DMS114 treated with DMSO at 0.1 percent for 48 hours (cell line): ENCODE measurements at regions not wholly inside any gene's neighbourhood (a gene's known extent, or its start where the extent isn't known, plus 50 kb on each side); places are given as distances from the start of the nearest gene placed in this dataset.
"Not testable (repeated sequence)": the region's sequence is repeated elsewhere in the genome, so short reads cannot be mapped to it uniquely, and the experiment has no call there.

Experiments
- DNase-seq: peaks from one replicate; lab custom pipeline; 2025; ENCODE audit not compliant: unreplicated experiment; lab: John Stamatoyannopoulos, UW

DNA sequence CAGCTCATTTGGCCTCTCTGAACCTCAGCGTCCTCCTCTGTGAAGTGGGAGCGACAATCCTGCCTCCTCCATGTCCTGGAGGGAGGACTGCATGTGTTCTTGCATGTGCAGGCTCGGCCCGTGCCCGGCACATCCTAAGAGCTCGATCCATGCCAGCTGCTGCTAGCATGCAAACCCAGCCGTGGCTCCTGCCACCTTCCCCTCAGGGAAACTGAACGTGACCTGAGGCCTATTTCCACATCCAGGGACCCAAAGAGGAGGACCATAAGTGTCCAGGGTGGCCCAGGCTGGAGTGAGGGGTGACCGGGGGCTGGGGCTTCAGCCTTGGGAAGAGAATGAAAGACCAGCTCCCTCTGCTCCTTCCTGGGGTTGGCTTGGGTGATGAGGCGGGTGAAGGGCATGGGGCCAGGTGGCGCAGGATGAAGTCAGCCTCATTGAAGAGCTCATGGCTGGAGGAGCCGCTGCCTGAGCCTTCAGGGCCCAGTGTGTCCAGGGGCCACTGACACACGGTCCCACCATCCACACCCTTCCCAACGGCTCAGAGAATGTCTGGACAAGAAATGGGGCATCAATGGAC, 115.7 kb upstream of the AKAP13 start:
- not testable (repeated sequence) for DNase-seq

DNA sequence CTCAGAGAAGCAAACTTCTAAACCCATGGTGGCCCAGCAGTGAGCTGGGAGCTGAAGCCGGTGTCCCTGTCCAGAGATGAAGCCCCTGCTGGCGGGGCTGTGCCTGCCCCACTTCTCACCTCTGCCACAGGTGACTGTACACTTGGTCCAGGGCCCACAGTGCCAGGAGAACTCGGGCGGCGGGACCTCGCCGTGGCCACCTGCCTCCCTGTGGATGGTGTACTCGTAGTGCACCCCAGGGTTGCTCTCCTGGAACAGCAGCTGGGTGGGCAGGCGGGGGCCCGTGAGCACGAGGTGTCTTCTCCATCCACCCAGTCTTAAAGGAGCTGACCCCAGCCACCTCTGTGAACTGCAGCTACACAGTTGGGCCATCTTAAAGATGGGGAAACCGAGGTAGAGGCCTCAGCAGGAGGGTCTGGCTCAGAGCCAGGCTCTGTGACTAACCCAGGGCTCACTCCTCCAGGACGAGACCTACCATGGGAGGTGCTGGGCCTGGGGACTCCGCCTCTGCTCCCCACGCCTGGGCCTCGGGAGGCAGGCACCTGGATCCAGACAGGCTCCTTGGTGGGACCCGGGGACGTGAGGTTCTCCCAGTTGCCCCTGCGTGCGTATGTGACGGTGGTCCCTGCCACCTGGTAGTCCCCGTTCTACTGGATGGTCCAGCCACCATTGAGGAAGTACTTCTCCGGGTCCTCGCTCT, 113.1 kb upstream of the AKAP13 start:
- not testable (repeated sequence) for DNase-seq

DNA sequence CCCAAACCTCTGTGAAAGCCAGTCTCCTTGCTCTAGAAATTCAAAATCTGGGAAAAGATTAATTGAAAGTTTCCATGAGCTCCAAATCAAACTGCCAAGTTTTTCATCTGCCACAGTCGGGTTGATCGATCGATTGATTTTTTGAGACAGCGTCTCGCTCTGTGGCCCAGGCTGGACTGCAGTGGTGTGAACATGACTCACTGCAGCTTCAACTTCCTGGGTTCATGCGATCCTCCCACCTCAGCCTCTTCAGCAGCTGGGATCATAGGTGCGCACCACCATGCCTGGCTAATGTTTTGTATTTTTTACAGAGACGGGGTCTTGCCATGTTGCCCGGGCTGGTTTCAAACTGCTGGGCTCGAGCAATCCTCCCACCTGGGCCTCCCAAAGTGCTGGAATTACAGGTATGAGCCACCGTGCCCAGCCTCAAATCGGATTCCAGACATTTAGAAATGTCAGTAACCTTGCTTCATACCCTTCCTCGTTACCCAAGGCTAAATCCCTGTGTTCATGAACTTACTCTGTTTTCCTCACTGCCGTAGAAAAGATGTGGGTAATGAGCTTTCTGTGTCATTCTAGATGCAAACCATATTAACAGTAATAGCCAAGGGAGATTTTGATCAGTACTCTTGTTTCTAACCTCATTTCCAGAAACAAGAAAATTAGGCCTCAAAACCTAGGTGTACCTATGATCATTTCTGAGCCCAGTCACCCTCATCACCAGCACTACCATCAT, 105.9 kb upstream of the AKAP13 start:
- DNase-seq: no peak

DNA sequence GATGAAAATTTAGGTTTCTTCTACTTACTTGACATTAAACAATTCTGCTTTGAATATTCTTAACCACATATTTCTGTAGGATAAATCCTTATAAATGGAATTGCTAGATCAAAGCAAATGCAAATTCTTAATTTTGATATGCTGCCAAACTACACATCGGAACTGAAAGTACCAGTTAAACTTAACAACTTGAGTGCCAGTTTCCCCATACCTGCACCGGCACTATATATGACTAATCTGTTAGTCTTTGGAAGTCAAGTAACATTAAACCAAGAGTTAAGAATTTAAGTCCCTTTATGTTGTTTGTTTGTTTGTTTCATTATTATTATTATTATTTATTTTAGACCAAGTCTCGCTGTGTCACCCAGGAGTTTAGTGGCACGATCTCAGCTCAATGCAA, 103.9 kb upstream of the AKAP13 start:
- no peak for DNase-seq

DNA sequence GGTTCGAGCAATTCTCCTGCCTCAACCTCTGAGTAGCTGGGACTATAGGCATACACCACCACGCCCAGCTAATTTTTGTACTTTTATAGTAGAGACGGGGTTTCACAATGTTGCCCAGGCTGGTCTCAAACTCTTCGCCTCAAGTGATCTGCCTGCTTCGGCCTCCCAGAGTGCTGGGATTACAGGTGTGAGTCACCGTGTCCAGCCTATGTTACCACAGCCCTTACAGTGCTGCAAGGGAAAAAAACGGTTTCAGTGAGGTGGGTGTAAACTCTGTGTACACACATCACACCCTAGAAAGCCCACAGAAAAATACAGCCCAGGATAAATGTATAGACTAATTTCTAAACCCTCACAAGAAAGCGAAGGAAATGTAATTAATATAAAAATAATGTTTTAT, 103.5 kb upstream of the AKAP13 start:
- no peak for DNase-seq

DNA sequence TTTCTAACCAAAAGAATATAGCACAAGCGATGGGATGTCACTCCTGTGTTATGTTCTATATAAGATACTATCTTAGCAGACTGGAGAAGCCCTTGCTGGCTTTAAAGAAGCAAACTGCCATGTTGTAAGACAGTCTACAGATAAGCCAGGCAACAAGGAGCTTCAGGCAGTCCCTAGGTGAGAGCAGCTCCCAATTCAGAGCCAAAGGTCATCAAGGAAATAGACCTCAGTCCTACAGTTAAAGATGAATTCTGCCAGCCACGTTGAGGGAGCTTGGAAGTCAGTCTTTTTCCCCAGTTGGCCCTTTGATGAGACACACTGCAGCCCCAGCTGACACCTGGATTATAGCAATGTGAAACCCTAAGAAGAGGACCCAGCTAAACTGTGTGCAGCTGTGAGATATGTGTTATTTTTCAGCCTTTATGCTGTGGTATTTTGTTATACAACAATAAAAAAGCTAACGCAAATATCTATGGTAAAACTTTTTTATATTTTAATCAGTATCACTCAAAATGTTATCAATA, 102.5 kb upstream of the AKAP13 start:
- no peak for DNase-seq

DNA sequence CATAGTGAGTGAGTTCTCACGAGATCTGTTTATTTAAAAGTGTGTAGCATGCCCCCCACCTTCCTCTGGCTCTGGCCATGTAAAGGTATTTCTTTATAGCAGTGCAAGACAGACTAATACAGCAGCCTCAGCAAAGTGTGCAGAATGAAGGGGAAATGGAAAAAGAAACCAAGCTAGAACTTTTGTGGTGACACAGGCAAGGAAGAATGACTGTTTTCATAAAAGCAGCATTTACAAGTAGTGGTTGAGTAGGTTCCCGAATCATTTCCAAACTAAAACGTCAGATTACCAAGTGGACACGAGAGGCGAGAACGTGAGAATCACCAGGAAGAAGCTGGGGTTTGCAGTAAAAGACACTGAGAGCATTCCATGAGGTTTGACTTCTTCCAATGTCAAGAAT, 100.2 kb upstream of the AKAP13 start:
- no peak for DNase-seq

DNA sequence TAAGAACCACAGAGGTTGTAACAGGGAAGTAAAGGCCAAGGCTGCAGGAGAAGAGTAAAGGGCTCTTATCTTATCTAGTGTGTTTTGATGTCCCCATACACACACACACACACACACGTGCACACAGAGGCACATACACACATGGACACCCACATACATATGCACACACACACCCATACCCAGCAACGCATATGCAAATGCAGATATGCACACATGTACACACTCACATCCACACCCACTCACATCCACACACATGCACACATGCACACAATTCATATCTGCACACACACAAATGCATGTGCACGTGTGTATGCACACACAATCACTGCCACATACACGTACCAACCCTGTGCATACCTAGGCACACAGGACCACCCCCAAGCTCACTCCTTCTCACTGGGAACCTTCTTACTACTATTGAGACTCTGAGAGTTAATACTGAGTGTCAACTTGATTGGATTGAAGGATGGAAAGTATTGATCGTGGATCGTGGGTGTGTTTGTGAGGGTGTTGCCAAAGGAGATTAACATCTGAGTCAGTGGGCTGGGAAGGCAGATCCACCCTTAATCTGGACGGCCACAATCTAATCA, 99.0 kb upstream of the AKAP13 start:
- no peak for DNase-seq

DNA sequence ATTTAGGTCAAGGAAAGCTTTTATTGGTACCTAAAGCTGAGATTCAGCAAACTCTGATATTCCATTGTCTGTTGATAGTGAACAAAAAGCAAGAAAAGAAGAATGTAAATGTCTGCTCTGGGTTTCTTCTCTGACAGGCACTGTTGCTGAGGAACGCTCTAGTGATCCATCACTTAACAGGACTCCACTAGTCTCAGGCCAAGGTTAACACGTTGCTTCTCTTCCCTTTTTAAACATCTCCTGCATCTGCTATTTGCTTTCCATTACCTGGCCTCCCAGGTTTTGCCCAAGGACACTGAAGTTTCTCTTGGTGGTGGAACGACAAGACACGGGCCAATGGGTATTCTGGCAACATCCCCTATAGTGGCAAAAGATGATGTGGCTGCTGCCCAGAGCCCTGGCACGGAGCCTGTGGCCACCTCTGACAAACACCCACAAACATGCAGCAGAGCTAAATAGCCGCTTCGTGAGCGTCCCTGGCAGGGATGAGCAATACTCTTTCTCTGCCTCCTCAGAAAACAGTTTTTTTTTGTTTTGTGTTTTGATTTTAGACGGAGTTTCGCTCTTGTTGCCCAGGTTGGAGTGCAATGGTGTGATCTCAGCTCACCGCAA, 97.8 kb upstream of the AKAP13 start:
- no peak for DNase-seq

DNA sequence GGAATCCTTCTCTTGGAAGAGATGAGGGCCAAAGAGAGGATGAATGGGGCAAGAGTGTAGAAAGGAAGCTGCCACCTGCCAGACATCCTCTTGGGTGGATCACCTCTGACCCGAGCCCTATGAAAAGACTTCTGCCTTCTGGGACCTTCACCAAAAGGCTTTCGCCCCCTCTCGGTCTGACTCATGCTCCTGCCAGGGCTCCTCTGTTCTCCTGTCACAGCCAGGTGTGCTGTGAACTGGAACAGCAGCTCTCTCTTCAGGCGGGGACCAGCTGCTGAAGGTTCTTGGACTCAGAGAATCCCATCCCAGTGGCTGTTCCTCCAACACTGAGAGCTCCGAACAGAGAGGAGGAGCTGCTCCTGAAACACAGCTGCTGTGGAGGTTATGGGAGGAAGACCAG, 96.6 kb upstream of the AKAP13 start:
- not testable (repeated sequence) for DNase-seq

DNA sequence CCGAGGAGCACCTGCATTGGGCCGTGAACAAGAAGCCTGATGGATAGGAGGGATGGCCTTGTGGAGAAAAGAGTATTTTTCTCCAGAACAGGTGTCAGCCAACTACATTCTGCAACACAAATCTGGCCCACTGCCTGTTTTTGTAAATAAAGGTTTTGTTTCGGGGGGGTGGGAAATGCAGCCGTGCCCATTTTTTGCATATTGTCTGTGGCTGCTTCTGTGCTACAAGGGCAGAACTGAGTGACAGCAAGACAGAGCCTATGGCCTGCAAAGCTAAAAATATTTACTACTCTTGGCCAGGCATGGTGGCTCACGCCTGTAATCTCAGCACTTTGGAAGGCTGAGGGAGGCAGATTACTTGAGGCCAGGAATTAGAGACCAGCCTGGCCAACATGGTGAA, 95.9 kb upstream of the AKAP13 start:
- DNase-seq: no peak

DNA sequence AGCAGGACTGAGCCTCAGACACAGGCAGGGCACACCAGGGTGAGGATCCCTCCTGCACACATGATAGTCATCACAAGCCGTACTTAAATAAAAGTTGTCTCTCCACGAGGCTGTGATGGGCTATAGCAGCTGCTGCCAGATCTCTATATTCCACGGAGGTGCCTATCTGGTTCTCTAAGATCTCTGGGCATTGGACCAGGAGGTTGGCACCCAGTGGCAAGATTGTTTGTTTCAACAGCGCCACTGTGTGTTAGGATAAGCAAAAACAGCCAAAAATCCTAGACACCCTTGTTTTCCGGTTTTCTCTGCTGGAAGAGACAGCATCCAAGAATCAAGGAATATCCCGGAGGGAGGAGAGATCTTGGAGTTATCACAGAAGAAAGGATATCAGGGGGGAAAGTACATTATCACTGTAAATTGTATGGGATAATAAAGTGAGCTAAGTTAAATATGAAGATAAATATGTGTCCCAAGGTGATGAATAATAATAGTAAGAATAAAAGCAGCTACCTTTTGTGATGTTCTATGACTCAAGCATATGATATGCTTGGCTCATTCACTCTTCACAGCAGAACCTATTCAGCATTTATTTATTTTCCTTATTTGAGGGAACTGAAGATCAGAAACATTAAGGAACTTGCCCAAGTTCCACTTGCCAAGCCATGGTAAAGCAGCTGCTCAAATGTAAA, 90.6 kb upstream of the AKAP13 start:
- DNase-seq: peak; percentile 49

DNA sequence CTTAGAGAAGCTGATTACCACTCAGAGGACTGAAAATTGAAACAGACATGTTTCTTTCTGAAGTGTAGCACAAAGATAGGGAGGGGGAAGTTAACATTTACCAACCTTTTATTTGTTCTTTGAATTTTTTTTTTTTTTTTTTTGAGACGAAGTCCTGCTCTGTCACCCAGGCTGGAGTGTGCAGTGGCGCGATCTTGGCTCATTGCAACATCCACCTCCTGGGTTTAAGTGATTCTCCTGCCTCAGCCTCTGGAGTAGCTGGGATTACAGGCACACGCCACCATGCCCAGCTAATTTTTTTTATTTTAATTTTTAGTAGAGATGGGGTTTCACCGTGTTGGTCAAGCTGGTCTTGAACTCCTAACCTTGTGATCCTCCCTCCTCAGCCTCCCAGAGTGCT, 87.8 kb upstream of the AKAP13 start:
- DNase-seq: not testable (repeated sequence)

DNA sequence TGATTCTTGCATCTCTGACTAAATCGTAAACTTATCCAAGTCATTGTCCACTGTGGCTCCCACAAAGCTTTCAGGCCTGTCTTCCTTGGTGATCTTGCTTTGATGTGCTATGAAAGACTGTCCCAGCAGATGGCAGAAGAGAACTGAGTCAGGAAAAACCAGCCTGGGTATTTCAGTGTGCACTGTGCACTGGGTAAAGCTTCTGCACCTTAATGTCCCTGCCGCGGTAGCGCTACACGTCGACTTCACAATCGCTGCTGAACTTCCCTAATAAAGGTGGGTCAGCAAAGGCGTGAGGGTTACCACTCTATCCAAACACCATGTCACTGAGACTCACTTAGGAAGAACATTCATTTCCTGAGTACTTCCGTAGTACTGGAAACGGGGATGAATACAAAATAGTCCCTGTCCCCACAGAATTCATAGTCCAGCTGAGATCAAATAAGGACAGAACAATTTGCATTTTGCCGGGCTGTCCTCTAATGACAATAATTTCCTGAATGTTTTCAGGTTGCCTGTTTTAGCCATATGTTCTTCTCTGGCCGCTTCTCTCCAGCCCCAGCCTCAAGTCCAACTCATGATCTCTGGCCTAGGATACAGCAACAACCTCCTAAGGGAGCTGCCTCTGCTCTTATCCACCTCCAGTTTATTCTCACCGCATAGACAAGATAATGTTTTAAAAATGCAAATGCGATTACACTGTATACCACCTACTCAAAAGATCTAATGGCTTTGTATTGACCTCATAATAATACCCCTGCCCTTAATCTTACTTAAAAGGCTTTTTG, 83.6 kb upstream of the AKAP13 start:
- peak; percentile 83 for DNase-seq

DNA sequence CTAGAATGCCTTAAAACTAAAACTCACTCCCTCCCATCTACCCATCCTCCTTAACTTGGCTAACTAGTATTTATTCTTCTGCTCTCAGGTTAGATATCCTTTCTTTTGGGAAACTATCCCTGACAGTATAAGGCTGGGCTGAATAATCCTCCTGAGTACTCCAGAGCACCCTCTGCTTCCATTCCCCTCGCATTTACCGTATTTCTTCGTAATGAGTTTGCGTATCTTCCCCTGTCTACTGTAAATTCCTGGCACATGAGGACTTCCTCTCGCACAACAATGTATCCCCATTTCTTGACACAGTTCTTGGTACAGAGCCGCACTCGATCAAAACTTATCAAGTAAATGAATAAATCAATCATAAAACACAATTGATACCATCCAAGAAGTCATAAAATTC, 82.9 kb upstream of the AKAP13 start:
- no peak for DNase-seq

DNA sequence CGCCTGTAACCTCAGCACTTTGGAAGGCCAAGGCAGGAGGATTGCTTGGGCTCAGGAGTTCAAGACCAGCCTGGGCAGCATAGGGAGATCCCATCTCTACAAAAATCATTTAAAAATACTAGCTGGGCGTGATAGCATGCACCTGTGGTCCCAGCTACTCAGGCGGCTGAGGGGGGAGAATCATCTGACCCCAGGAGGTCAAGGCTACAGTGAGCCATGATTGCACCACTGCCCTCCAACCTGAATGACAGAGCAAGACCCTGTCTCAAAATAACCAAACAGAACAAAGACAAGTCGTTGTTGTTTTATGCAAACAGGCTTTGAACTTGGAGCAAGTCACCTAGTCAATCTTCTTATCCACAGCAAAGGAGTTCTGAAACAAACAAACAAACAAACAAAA, 82.0 kb upstream of the AKAP13 start:
- no peak for DNase-seq

DNA sequence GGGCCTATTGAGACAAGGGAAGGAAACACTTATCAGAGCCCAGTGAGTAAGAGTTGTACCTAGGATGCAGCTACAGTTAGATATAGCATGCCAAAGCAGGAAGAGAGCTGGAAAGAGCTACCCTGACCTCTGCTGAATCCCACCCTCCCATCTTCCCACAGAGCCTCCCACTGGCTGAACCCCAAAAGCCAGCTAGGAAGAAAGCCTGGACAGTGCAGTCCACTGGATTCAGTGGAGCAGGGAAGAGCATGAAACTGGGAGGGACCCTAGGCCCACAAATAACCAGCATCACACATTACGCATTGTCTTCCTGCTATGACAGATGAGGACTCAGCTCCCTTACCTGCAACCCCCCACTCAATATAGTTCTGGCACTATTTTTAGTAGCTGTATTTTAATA, 81.5 kb upstream of the AKAP13 start:
- DNase-seq: no peak

DNA sequence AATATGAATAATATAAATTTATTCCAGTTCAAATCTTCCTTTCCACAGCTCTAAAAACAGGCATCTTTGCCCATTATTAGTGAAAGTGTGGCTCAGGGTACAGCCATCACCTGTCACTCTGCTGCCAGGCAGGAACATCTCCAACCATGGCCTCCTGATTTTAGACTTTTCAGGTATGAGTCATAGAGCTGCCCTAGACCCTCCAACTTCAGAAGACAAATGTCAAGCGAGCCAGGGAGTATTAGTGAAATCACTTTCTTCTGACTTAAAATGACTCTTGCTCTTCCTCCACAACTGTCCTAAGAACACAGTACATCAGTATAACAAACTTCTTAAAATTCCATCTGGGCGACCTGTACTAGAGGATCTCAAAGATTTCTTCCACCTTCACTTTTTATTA, 78.1 kb upstream of the AKAP13 start:
- DNase-seq: no peak

DNA sequence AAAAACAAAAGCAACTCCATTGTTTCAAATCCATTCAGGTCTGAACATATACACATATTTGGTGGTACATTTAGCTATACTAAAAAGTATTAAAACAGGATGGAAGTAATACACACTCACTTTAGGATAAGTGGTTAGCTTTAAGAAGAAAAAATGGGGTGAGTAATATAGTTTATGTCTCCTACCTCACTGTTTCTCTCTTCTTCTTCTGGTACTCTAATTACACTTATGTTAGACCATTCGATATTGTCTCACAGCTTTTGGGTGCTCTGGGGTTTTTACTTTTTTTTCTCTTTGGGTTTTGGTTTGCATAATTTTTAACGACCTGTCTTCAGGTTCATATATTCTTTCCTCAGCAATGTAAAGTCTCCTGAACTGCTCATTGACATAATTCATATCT, 75.4 kb upstream of the AKAP13 start:
- DNase-seq: no peak
